ENCODE measurements at regions not wholly inside any gene's neighbourhood (a gene's known extent, or its start where the extent isn't known, plus 50 kb on each side); places are given as distances from the start of the nearest gene placed in this dataset.

GRCh38 chr5:93886098-93886806 is 144.9 kb upstream of the POU5F2 start:
- TF ChIP-seq POLR2A (IDR thresholded peaks at IDR 0.05; ENCODE audit: low read depth, low read length), result no peak
- no peak for TF ChIP-seq CHD1 (IDR thresholded peaks at IDR 0.05; ENCODE audit: low read depth, low read length)
- no peak for TF ChIP-seq CTCF (conservative IDR thresholded peaks at IDR 0.05; ENCODE audit: low read depth, low read length)
- TF ChIP-seq MXI1 (IDR thresholded peaks at IDR 0.05; ENCODE audit: borderline replicate concordance, low read depth, low read length), result no peak
- TF ChIP-seq MAZ (IDR thresholded peaks at IDR 0.05; ENCODE audit: borderline replicate concordance, low read depth, low read length), result no peak
- TF ChIP-seq RAD21 (IDR thresholded peaks at IDR 0.05; ENCODE audit: low read length), result no peak
- TF ChIP-seq SMC3 (IDR thresholded peaks at IDR 0.05; ENCODE audit: low read depth, low read length), result no peak
- no peak for TF ChIP-seq FOS (IDR thresholded peaks at IDR 0.05; ENCODE audit: low read depth, low read length)
- TF ChIP-seq BHLHE40 (IDR thresholded peaks at IDR 0.05; ENCODE audit: low read depth, low read length), result no peak
- no peak for TF ChIP-seq RCOR1 (IDR thresholded peaks at IDR 0.05; ENCODE audit: insufficient replicate concordance, low read length)
- TF ChIP-seq NFE2L2 (IDR thresholded peaks at IDR 0.05; ENCODE audit: low read depth, low read length), result no peak
- no peak for TF ChIP-seq MAFK (IDR thresholded peaks at IDR 0.05; ENCODE audit: low read depth, low read length)
- TF ChIP-seq RFX5 (IDR thresholded peaks at IDR 0.05; ENCODE audit: low read depth, low read length), result no peak
